ENCODE measurements at regions not wholly inside any gene's neighbourhood (a gene's known extent, or its start where the extent isn't known, plus 50 kb on each side); places are given as distances from the start of the nearest gene placed in this dataset.

GRCh38 chr22:46078241-46079092 lies 71.9 kb upstream of the PPARA start:
- TF ChIP-seq GATA2 (IDR thresholded peaks at IDR 0.05; ENCODE audit: low read depth, low read length) (peak; percentile 26; the same call in 1 of the 2 replicates), GATA3 (IDR thresholded peaks at IDR 0.05; ENCODE audit: low read depth, low read length) (no peak)

All from SH-SY5Y (cell line).